H4 (cell line): ENCODE measurements at regions not wholly inside any gene's neighbourhood (a gene's known extent, or its start where the extent isn't known, plus 50 kb on each side); places are given as distances from the start of the nearest gene placed in this dataset.
"Not testable (repeated sequence)": the region's sequence is repeated elsewhere in the genome, so short reads cannot be mapped to it uniquely, and the experiment has no call there.

Experiments
- DNase-seq: peaks from one replicate; pipeline ENCODE4 v3.0.0-alpha.2; 2015; ENCODE audit warnings: low spot score

DNA sequence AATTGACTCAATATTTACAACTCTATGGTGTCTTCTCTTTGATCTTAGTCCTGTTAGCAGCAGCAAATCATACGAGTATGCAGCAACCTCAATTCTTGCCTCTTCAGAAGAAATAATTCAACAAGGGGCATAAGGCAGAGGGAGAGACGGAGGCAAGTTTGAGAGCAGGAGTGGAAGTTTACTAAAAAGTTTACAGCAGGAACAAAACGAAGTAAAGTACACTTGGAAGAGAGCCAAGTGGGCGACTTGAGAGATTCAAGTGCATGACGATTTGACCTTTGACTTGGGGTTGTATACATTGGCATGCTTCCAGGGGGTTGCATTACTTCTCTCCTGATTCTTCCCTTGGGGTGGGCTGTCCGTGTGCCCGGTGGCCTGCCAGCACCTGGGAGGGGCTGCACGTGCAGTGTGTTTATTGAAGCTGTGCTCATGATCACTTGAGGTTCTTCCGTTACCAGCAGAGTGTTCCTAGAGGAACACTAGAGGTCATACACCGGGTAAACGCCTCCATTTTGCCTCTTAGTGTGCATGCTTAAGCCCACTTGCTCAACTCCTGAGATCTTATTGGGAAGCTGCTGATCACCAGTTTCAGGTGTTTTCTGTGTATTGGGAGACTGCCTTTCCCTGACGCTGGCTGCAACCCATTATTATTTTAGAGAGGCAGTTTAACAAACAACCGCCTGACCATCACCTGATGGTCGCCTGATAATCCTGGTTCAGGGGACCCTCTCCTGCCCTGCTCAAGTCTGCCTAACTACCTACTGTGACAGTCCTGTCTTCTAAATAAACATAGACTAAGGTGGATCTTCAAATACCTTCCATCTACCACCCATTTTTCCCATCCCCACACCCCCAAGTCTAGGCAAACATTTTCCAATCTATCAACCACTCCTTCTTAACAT, 172.4 kb upstream of the MYLIP start:
- DNase-seq, result no peak

DNA sequence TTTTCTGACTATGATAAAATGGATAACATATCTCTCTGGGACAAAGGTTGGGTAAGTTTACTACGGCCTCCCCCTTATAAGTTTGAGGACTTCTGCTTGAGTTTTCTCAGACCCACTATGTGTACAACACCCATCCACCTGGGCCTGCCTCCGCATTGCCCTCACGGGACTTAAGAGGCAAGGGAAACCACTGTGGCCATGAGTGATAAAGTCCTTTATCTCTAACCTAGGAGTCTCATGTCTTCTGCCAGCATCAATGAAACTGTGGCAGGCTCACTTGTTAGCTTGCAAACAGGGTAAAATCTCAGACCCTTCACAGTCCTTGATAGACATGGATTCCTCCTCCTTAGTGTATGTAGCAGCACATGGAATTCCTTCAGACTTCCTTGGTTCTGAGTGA, 173.4 kb upstream of the MYLIP start:
- no peak for DNase-seq

GRCh38 chr6:15953152-15953880, 175.6 kb upstream of the MYLIP start:
- no peak for DNase-seq

DNA sequence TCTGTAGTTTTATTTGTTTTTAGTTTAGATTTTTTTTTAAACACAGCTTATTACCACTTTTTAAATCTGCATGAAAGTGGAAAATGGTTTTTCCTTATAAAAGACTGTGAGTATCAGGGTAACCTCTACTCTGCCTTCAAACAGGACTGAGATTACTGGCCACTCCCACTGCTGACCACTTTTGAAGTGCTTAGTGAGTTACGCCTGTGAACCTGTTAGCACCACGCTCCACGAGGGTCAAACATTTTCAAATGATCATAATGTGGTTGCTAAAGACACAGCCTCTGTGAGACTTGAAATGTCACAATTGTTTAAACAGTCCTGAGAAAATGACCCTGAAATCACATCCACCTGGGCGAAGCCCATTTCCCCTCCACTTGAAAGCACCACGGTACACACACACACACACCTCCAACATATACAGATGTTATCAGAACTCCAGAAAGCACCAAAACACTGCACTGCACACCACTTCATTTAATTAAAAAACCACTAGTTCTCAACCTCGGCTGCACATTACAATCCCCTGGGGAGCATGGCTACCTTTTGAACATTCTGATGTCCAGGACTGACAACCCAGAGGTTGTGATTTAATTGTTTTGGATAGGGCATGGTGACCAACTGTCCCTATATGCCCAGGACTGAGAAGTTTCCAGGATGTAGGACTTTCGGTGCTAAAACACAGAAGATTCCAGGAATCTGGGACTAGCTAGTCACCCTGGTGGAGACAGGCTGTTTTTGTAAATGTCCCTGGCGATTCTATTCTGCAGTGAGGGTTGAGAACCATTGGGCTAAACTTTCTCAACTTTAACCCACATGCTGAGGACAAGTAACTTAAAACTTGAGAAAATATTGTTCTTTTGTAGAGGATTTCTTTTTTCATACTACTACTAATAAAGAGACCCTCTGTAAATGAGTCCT, 176.4 kb upstream of the MYLIP start:
- no peak for DNase-seq

DNA sequence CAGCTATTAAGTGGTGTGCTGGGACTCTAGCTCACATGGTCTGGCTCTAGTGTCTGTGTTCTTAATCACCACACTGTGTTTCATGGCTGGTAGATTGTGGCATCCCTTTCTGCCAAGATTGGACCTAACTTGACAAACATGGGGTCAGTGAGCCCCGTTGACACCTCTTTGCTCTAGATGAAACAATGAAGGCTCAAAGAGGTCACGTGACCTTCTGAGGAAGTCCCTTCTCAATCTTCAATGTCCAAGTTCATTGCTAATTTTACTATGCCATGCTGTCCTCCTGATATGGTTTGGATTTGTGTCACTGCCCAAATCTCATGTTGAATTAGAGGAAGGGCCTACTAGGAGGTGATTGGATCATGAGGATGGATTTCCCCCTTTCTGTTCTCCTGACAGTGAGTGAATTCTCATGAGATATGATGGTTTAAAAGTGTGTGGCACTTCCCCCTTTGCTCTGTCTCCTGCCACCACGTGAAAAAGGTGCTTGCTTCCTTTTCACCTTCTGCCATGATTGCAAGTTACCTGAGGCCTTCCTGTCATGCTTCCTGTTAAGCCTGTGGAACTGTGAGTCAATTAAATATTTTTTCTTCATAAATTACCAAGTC, 177.8 kb upstream of the MYLIP start:
- no peak for DNase-seq

- DNase-seq, result no peak
Measured at GRCh38 chr6:15949982-15950381, 178.9 kb upstream of the MYLIP start.

GRCh38 chr6:15948930-15949900, 179.7 kb upstream of the MYLIP start:
- peak; percentile 64 for DNase-seq

GRCh38 chr6:15947923-15948322, 181.0 kb upstream of the MYLIP start:
- DNase-seq, result no peak

DNA sequence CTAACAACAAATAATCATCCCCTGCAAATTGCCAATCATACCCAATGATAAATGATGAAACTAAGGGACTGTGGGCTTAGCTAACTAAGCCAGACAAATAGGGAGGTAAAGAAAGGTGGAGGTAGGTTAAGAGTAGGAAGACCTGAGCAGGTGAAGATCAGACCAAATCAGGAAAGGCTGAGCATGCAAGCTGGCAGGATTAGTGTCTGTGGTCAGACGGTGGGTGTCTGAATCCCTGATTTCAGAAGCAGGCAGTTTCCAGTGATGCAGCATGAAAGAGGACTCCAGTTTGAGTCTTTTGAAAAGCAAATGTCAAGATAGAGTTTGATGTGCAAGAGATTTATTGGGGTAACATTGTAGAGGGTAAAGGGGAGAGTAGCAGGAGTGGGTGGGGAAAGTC, 181.4 kb upstream of the MYLIP start:
- DNase-seq, result no peak

DNA sequence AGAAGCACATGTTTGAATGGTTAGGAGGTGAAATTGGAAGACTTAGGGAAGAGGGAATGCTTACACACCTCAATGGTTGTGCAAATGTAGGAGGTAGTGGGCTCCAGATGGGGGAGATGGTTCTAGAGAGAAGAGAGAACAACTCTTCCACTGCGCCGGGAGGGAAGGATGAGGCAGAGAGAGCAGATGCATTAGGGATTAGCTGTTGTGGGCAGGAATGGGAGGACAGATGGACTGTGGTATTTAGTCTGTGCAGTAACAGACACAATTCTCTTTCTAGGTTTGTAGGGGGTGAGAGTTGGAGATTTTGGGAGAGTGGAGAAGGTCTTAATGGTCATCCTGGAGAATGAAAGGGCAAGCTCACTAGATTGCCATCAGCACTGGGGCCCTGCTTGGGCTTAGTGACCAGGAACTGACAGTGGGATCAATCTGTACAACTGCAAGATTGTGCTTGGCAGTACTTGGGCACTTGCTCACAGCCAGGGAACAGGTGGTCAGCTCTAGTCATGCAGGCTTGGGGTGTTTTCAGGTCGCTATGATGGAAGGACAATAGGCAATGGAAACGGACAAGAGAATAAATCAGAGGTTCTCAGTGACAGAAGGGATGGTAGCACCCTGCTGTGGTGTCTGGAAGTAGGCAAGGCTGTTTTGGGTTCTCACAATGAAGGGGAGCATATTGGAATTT, 182.0 kb upstream of the MYLIP start:
- no peak for DNase-seq

DNA sequence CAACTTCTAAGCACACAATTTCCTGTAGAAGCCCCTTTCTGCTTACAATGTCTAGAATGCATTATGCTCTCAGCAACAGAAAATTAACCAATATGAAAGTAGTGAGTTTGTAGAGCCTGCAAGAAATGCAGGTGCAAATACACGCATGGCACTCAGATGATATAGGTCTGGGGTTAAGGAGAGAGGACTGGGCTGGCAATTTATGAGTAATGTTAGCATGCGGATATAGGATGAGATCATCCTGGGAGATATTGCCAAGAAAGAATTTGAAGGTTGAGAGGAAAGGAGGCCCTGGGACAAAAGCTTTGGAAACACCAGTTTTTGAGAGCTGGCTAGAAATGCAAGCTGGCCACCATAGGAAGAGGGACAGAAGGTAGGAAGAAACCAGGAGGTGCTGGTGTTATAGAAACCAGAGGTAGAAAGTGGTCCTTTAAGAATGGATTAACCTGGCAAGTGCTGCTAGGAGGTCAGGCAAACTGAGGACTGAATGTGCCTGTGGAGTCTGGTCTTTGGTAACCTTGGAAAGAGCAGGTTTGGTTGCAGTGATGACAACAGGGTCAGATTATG, 183.2 kb upstream of the MYLIP start:
- no peak for DNase-seq

- DNase-seq, result no peak
Measured at GRCh38 chr6:15943423-15943822, 185.5 kb upstream of the MYLIP start.

- DNase-seq, result no peak
Measured at GRCh38 chr6:15941168-15941567, 187.7 kb upstream of the MYLIP start.

GRCh38 chr6:15938107-15938506, 190.8 kb upstream of the MYLIP start:
- DNase-seq, result no peak

- DNase-seq, result no peak
Measured at GRCh38 chr6:15937602-15938001, 191.3 kb upstream of the MYLIP start.

DNA sequence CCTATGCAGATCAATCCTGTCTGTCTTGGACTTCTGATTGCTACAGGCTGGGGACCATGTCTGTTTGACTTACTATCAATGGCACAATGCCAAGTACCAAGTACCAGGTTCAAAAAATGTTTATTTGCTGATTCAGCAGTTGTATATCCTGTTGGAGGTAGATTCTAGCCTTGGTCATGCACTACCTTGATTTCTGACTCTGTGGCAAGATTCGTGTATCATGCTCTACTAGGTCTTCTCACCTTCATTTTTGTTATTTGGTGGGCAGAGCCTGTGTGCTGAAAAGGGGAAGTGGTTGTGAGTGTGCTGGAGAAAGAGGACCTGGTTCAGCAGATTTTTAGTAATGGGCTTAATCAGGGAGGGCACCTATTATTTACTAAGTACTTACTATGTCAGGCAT, 192.4 kb upstream of the MYLIP start:
- DNase-seq, result no peak

- DNase-seq, result no peak
Measured at GRCh38 chr6:15935661-15936060, 193.2 kb upstream of the MYLIP start.

DNA sequence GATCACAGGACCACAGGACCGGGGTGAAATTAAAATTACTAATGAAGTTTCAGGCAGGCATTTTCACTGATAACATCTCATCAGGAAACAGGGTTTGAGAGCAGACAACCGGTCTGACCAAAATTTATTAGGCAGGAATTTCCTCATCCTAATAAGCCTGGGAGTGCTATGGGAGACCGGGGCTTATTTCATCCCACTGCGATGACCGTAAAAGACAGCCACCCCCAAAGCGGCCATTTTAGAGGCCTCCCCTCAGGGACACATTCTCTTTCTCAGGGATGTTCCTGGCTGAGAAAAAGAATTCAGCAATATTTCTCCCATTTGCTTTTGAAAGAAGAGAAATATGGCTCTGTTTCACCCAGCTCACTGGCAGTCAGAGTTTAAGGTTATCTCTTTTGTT, 197.2 kb upstream of the MYLIP start:
- DNase-seq, result not testable (repeated sequence)

- DNase-seq, result no peak
Measured at GRCh38 chr6:15930207-15930606, 198.7 kb upstream of the MYLIP start.

DNA sequence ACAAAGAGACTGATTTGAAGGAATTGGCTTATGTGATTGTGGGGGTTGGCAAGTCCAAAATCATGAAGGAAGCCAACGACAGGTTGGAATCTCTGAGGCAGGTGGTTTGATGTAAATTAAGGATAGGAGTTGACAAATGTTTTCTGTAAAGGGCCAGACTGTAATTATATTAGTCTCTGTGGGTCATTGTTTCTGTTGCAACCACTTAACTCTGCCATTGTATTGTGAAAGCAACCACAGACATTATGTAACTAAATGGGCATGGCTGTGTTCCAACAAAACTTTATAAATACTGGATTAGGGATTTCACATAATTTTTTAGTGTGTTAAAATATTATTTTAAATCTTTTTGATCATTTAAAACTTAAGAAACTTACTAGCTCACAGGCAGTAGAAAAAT, 199.2 kb upstream of the MYLIP start:
- no peak for DNase-seq
